GM12873 (cell line): ENCODE measurements at regions not wholly inside any gene's neighbourhood (a gene's known extent, or its start where the extent isn't known, plus 50 kb on each side); places are given as distances from the start of the nearest gene placed in this dataset.

Source experiments
- TF ChIP-seq, protein P1 (sequence below): IDR thresholded peaks from 2 replicates; pipeline ENCODE4 v1.5.1; 2012; ENCODE audit warnings: low read depth, mild to moderate bottlenecking, moderate library complexity, low read length, control low read depth; ENCODE audit not compliant: insufficient read depth; ENCODE audit errors: missing control alignments

DNA sequence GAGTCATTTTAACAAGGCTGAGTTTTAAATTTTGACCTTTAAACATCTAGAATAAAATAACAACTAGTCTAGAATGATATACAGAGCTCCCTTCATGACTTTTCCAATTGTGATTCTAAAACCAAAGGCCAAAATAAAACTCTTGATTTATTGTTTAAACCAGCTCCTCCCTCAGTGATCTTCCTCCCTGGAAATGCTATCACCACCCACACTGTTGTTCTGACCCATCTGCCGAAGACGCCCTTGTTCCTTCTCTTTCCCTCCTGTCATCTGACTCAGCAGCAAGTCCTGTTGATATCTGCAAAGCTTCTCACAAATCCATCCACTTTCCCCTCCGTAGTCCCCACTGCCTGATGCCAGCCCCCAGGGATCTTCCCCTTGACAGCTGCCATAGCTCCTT is 231.6 kb upstream of the DYNLRB2 start:
- TF ChIP-seq, protein P1, sequence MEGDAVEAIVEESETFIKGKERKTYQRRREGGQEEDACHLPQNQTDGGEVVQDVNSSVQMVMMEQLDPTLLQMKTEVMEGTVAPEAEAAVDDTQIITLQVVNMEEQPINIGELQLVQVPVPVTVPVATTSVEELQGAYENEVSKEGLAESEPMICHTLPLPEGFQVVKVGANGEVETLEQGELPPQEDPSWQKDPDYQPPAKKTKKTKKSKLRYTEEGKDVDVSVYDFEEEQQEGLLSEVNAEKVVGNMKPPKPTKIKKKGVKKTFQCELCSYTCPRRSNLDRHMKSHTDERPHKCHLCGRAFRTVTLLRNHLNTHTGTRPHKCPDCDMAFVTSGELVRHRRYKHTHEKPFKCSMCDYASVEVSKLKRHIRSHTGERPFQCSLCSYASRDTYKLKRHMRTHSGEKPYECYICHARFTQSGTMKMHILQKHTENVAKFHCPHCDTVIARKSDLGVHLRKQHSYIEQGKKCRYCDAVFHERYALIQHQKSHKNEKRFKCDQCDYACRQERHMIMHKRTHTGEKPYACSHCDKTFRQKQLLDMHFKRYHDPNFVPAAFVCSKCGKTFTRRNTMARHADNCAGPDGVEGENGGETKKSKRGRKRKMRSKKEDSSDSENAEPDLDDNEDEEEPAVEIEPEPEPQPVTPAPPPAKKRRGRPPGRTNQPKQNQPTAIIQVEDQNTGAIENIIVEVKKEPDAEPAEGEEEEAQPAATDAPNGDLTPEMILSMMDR: no peak

DNA sequence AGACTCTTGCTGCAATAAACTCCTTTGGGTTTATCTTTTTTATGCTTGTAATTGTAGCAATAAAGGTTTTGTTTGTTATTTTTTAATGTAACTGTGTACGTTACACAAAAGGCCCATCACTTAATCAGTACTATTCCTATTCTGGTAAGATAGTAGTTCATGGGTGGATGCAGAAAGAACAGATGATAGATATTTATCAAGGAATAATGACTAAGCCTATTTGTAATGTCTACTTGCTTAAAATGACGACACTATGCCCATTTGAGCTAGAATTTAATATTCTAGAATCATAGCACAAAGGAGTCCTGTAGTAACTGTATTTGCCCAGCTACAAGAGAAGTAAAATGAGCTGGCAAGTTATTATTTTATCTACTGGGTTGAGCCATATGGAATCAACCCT is 235.4 kb upstream of the DYNLRB2 start:
- TF ChIP-seq, protein P1: no peak

DNA sequence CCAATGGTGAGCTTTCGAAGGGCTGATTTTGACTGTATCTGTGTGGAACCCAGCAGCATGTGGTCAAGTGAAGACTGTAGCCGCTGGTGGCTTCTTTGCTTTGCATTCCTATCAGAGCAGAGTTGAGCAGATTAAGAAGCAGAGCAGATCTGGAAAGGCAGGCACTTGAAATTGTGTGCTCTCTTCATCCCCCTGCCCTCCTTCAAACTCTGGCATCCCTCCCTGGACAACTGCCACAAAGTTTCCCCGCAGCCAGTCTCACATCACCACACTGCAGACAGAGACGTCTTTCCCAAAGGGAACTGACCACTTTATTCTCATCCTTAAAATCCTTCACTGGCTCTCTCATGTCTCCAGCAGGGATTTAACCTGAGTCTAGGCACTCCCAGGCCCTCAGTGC is 237.1 kb upstream of the DYNLRB2 start:
- TF ChIP-seq, protein P1: no peak

DNA sequence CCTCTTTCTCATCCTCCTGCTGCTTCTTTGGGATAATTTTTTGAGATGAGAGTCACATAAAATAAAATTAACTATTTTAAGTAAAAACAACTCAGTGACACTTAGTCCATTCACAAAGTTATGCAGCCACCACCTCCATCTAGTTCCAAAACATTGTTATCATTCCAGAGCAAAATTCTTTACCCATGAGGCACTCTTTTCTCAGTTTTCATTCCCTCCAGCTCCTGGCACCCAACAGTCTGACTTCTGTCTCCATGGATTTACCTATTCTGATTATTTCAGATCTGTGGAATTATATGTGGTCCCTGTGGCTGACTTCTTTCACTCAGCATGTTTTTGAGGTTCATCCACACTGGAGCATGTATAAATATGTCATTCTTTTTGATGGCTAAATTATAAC is 239.9 kb upstream of the DYNLRB2 start:
- TF ChIP-seq, protein P1: no peak

DNA sequence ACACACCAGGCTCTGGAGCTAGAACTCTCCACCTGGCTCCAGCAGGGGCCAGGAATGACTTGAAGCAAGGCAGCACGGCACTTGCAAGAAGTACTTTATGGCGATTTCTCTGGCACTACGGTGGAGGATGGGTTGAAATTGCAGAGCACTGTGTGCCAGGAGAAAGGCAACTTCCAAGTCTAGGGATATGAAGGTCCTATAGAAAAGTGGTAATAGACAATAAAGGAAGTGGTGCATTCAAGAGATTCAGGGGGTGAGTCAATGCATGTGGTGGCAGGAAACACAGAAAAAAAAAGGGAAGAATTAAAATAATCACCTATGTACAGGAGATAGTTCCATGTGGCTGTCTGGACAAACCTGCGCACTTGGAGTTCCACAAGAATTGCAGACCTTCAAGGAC is 240.3 kb upstream of the DYNLRB2 start:
- TF ChIP-seq, protein P1: no peak

DNA sequence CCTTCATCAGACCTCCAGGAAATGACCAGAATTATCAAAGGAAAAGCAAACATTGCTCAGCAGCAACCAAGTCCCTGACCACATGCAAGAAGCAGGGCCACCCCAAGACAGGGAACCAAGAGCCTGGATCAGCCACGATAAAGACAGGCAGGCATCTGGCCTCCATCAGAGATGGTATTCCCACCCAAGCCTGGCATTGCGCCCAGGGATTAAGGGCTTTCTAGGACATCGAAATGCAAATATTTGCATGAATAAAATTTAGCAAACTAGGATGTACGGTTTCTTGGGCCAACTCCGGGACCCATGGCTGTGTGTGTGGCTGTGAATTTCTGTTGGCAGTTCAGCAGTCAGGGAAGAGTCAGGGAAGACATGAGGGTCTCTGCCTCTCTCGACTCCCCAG is 241.4 kb upstream of the DYNLRB2 start:
- TF ChIP-seq, protein P1: no peak

DNA sequence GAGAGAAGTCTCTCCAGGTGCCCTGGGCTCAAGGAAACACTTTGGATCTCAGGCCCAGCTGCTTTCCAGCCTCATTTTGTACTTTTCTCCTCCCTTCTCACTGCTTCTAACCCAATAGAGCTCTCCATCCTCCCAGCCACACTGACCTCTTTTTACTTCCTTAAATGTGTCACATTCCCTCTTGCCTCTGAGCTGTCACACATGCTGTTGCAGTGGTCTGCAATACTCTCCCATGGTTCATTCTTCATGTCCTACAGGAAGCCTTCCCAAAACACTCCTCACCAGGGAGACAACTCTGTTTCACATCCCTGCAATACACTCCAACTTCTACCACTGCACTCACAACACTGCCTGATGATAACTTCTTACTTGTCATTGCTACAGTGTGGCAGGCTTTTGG is 242.1 kb upstream of the DYNLRB2 start:
- TF ChIP-seq, protein P1: no peak

DNA sequence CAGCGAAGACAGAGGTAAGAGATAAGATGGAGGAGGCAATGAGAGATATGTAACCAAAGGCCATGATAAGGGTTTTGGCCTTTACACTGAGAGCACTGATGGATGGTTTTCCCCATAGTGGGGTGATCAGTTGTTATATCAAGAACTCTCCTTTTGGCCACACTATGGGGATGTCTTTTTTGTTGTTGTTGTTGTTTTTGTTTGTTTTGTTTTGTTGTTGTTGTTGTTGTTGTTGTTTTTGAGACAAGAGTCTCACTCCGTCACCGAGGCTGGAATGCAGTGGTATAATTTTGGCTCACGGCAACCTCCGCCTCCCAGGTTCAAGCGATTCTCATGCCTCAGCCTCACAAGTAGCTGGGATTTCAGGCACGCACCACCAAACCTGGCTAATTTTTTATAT is 244.8 kb upstream of the DYNLRB2 start:
- TF ChIP-seq, protein P1: no peak
